ENCODE measurements at regions not wholly inside any gene's neighbourhood (a gene's known extent, or its start where the extent isn't known, plus 50 kb on each side); places are given as distances from the start of the nearest gene placed in this dataset.

GRCh38 chr11:109343242-109343641 lies 78.7 kb upstream of the C11orf87 start:
- no peak for TF ChIP-seq SP1 (IDR thresholded peaks at IDR 0.05; ENCODE audit: low read depth)
- no peak for TF ChIP-seq SRF (IDR thresholded peaks at IDR 0.05; ENCODE audit: low read depth)
- TF ChIP-seq, protein P1, sequence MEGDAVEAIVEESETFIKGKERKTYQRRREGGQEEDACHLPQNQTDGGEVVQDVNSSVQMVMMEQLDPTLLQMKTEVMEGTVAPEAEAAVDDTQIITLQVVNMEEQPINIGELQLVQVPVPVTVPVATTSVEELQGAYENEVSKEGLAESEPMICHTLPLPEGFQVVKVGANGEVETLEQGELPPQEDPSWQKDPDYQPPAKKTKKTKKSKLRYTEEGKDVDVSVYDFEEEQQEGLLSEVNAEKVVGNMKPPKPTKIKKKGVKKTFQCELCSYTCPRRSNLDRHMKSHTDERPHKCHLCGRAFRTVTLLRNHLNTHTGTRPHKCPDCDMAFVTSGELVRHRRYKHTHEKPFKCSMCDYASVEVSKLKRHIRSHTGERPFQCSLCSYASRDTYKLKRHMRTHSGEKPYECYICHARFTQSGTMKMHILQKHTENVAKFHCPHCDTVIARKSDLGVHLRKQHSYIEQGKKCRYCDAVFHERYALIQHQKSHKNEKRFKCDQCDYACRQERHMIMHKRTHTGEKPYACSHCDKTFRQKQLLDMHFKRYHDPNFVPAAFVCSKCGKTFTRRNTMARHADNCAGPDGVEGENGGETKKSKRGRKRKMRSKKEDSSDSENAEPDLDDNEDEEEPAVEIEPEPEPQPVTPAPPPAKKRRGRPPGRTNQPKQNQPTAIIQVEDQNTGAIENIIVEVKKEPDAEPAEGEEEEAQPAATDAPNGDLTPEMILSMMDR (IDR thresholded peaks at IDR 0.05 in 2 of 3, conservative IDR thresholded peaks at IDR 0.05 in 1 of 3; ENCODE audit: borderline replicate concordance in 1 of 3, insufficient read depth in 1 of 3, low read depth in 2 of 3, low read length in 2 of 3) = no peak
